Activated T-helper 17 cell treated with anti-CD3 and anti-CD28 coated beads, Interleukin-2, amount 50 U/mL, for 72 hours (primary cell): ENCODE measurements at regions not wholly inside any gene's neighbourhood (a gene's known extent, or its start where the extent isn't known, plus 50 kb on each side); places are given as distances from the start of the nearest gene placed in this dataset.

Source experiments
- ATAC-seq: fragments of 150-1000 bp; cut with Tn5 transposase; replicated peaks from 2 replicates; pipeline ENCODE4 v1.10.0; 2021; ENCODE audit warnings: mild to moderate bottlenecking, moderate library complexity
- H3K27ac Mint-ChIP-seq: one replicate; pipeline ENCODE4 v1.8.0; 2022; ENCODE audit warnings: mixed read lengths
- H3K27me3 Mint-ChIP-seq: one replicate; pipeline ENCODE4 v1.8.0; 2022; ENCODE audit warnings: mixed read lengths
- H3K36me3 Mint-ChIP-seq: one replicate; pipeline ENCODE4 v1.8.0; 2022; ENCODE audit warnings: low read depth, mild to moderate bottlenecking, mixed read lengths
- H3K4me1 Mint-ChIP-seq: one replicate; pipeline ENCODE4 v1.8.0; 2022; ENCODE audit warnings: mixed read lengths
- H3K4me3 Mint-ChIP-seq: one replicate; pipeline ENCODE4 v1.8.0; 2022; ENCODE audit warnings: mild to moderate bottlenecking, mixed read lengths
- H3K9me3 Mint-ChIP-seq: one replicate; pipeline ENCODE4 v1.8.0; 2022; ENCODE audit warnings: mixed read lengths

GRCh38 chr12:34356233-34356987 lies 334.1 kb downstream of the ALG10 start:
- Mint-ChIP-seq H3K4me1 (no peaks in the 10 kb centered on the region), H3K27ac (no peak overlapping the region), H3K9me3 (no peaks in the 10 kb centered on the region), H3K36me3 (no peaks in the 10 kb centered on the region), H3K4me3 (no peak overlapping the region), H3K27me3 (no peaks in the 10 kb centered on the region)
- no peak for ATAC-seq

GRCh38 chr12:34357791-34358190 lies 335.5 kb downstream of the ALG10 start:
- H3K4me1 Mint-ChIP-seq, result no peaks in the 10 kb centered on the region
- H3K36me3 Mint-ChIP-seq, result no peaks in the 10 kb centered on the region
- H3K27ac Mint-ChIP-seq, result no peak overlapping the region
- no peak for ATAC-seq
- H3K9me3 Mint-ChIP-seq, result no peaks in the 10 kb centered on the region
- H3K4me3 Mint-ChIP-seq, result no peak overlapping the region
- no peaks in the 10 kb centered on the region for H3K27me3 Mint-ChIP-seq

GRCh38 chr12:34358198-34358597 lies 335.9 kb downstream of the ALG10 start:
- Mint-ChIP-seq H3K4me1 (no peaks in the 10 kb centered on the region), H3K4me3 (no peak overlapping the region), H3K9me3 (no peaks in the 10 kb centered on the region), H3K27ac (no peak overlapping the region), H3K27me3 (no peaks in the 10 kb centered on the region), H3K36me3 (no peaks in the 10 kb centered on the region)
- no peak for ATAC-seq

- ATAC-seq, result no peak
- H3K9me3 Mint-ChIP-seq, result no peaks in the 10 kb centered on the region
- H3K36me3 Mint-ChIP-seq, result no peaks in the 10 kb centered on the region
- H3K27me3 Mint-ChIP-seq, result no peaks in the 10 kb centered on the region
- no peak overlapping the region for H3K27ac Mint-ChIP-seq
- H3K4me1 Mint-ChIP-seq, result no peaks in the 10 kb centered on the region
- no peak overlapping the region for H3K4me3 Mint-ChIP-seq
Observed at GRCh38 chr12:34361721-34362316, 339.5 kb downstream of the ALG10 start.

GRCh38 chr12:34363050-34363673 lies 340.9 kb downstream of the ALG10 start:
- Mint-ChIP-seq H3K4me3 (no peak overlapping the region), H3K27ac (no peak overlapping the region), H3K4me1 (no peaks in the 10 kb centered on the region), H3K36me3 (no peaks in the 10 kb centered on the region), H3K9me3 (no peaks in the 10 kb centered on the region), H3K27me3 (no peaks in the 10 kb centered on the region)
- no peak for ATAC-seq

GRCh38 chr12:34368079-34368478 lies 345.8 kb downstream of the ALG10 start:
- ATAC-seq, result no peak
- H3K4me3 Mint-ChIP-seq, result no peak overlapping the region
- no peak overlapping the region for H3K27ac Mint-ChIP-seq
- no peaks in the 10 kb centered on the region for H3K4me1 Mint-ChIP-seq
- peaks cover under 1% of the 10 kb centered on the region for H3K9me3 Mint-ChIP-seq
- H3K27me3 Mint-ChIP-seq, result no peaks in the 10 kb centered on the region
- H3K36me3 Mint-ChIP-seq, result no peaks in the 10 kb centered on the region

GRCh38 chr12:34371050-34371449 lies 348.8 kb downstream of the ALG10 start:
- Mint-ChIP-seq H3K9me3 (peaks cover 5% of the 10 kb centered on the region), H3K27me3 (no peaks in the 10 kb centered on the region), H3K36me3 (no peaks in the 10 kb centered on the region), H3K4me1 (no peaks in the 10 kb centered on the region), H3K4me3 (no peak overlapping the region), H3K27ac (no peak overlapping the region)
- ATAC-seq, result no peak

- Mint-ChIP-seq H3K4me3 (no peak overlapping the region), H3K36me3 (no peaks in the 10 kb centered on the region), H3K4me1 (no peaks in the 10 kb centered on the region), H3K9me3 (peaks cover 8% of the 10 kb centered on the region), H3K27me3 (no peaks in the 10 kb centered on the region), H3K27ac (no peak overlapping the region)
- no peak for ATAC-seq
Observed at GRCh38 chr12:34372003-34372402, 349.7 kb downstream of the ALG10 start.

- ATAC-seq, result no peak
- Mint-ChIP-seq H3K27me3 (no peaks in the 10 kb centered on the region), H3K36me3 (no peaks in the 10 kb centered on the region), H3K27ac (no peak overlapping the region), H3K9me3 (peaks cover 8% of the 10 kb centered on the region), H3K4me1 (no peaks in the 10 kb centered on the region), H3K4me3 (no peak overlapping the region)
Observed at GRCh38 chr12:34373926-34374325, 351.6 kb downstream of the ALG10 start.

- H3K27ac Mint-ChIP-seq, result no peak overlapping the region
- no peak for ATAC-seq
- no peaks in the 10 kb centered on the region for H3K27me3 Mint-ChIP-seq
- H3K9me3 Mint-ChIP-seq, result peaks cover 11% of the 10 kb centered on the region
- H3K4me3 Mint-ChIP-seq, result no peak overlapping the region
- H3K4me1 Mint-ChIP-seq, result no peaks in the 10 kb centered on the region
- no peaks in the 10 kb centered on the region for H3K36me3 Mint-ChIP-seq
Observed at GRCh38 chr12:34376133-34376799, 354.0 kb downstream of the ALG10 start.

- Mint-ChIP-seq H3K27me3 (no peaks in the 10 kb centered on the region), H3K9me3 (peaks cover 11% of the 10 kb centered on the region), H3K27ac (no peak overlapping the region), H3K36me3 (no peaks in the 10 kb centered on the region), H3K4me3 (no peak overlapping the region), H3K4me1 (no peaks in the 10 kb centered on the region)
- ATAC-seq, result no peak
Observed at GRCh38 chr12:34377243-34378035, 355.1 kb downstream of the ALG10 start.

- no peak overlapping the region for H3K27ac Mint-ChIP-seq
- no peak overlapping the region for H3K4me3 Mint-ChIP-seq
Observed at GRCh38 chr12:34379142-34379541, 356.8 kb downstream of the ALG10 start.

GRCh38 chr12:34384693-34385092 lies 362.4 kb downstream of the ALG10 start:
- no peaks in the 10 kb centered on the region for H3K27me3 Mint-ChIP-seq
- H3K4me3 Mint-ChIP-seq, result no peak overlapping the region
- no peak overlapping the region for H3K27ac Mint-ChIP-seq
- H3K4me1 Mint-ChIP-seq, result no peaks in the 10 kb centered on the region
- peaks cover 9% of the 10 kb centered on the region for H3K9me3 Mint-ChIP-seq
- H3K36me3 Mint-ChIP-seq, result no peaks in the 10 kb centered on the region
- no peak for ATAC-seq

More at GRCh38 chr12:34379142-34379541, 356.8 kb downstream of the ALG10 start:
- peaks cover 6% of the 10 kb centered on the region for H3K9me3 Mint-ChIP-seq
- no peaks in the 10 kb centered on the region for H3K36me3 Mint-ChIP-seq
- H3K4me1 Mint-ChIP-seq, result no peaks in the 10 kb centered on the region
- no peak for ATAC-seq
- no peaks in the 10 kb centered on the region for H3K27me3 Mint-ChIP-seq

GRCh38 chr12:34386016-34386415 lies 363.7 kb downstream of the ALG10 start:
- Mint-ChIP-seq H3K9me3 (peaks cover 12% of the 10 kb centered on the region), H3K4me1 (no peaks in the 10 kb centered on the region), H3K4me3 (no peak overlapping the region), H3K36me3 (no peaks in the 10 kb centered on the region), H3K27me3 (no peaks in the 10 kb centered on the region), H3K27ac (no peak overlapping the region)
- no peak for ATAC-seq
